ENCODE measurements at regions not wholly inside any gene's neighbourhood (a gene's known extent, or its start where the extent isn't known, plus 50 kb on each side); places are given as distances from the start of the nearest gene placed in this dataset.

- Histone ChIP-seq H3K9me3 (no peaks in the 10 kb centered on the region), H3K4me1 (peaks cover 22 to 27% of the 10 kb centered on the region in 2 donors), H3K27ac (no peak overlapping the region), H3K36me3 (no peaks in the 10 kb centered on the region), H3K27me3 (no peaks in the 10 kb centered on the region), H3K4me3 (no peak overlapping the region)
- no peak for ATAC-seq
- TF ChIP-seq CTCF (IDR thresholded peaks at IDR 0.05 in 4 of 5, conservative IDR thresholded peaks at IDR 0.05 in 1 of 5) (no peak), POLR2A (IDR thresholded peaks at IDR 0.05) (no peak)
- intact Hi-C loops (cut with DNase I; ENCODE audit: low total_unique reads) (no loop called here), in situ Hi-C loops (cut with MboI; ENCODE audit: low sequenced_read_pairs in 4 of 4) (no loop called here)
- DNase-seq: no peak
Observed at GRCh38 chr1:82160036-82160435, 359.3 kb downstream of the ADGRL2 start.

- no peak for ATAC-seq
- intact Hi-C loops (cut with DNase I; ENCODE audit: low total_unique reads) (no loop called here), in situ Hi-C loops (cut with MboI; ENCODE audit: low sequenced_read_pairs in 4 of 4) (no loop called here)
- no peaks in the 10 kb centered on the region for H3K27me3 ChIP-seq
- no peaks in the 10 kb centered on the region for H3K36me3 ChIP-seq
- no peaks in the 10 kb centered on the region for H3K9me3 ChIP-seq
- peaks cover 22 to 27% of the 10 kb centered on the region in 2 donors for H3K4me1 ChIP-seq
- H3K4me3 ChIP-seq: no peak overlapping the region
- DNase-seq: no peak
- no peak overlapping the region for H3K27ac ChIP-seq
- TF ChIP-seq POLR2A (IDR thresholded peaks at IDR 0.05) (no peak), CTCF (IDR thresholded peaks at IDR 0.05 in 4 of 5, conservative IDR thresholded peaks at IDR 0.05 in 1 of 5) (no peak)
Observed at GRCh38 chr1:82158981-82159380, 358.2 kb downstream of the ADGRL2 start.

- Histone ChIP-seq H3K4me1 (peaks cover 6 to 9% of the 10 kb centered on the region in 2 donors), H3K9me3 (no peaks in the 10 kb centered on the region), H3K36me3 (no peaks in the 10 kb centered on the region), H3K4me3 (no peak overlapping the region), H3K27me3 (no peaks in the 10 kb centered on the region), H3K27ac (no peak overlapping the region)
- no peak for TF ChIP-seq POLR2A (IDR thresholded peaks at IDR 0.05)
- TF ChIP-seq CTCF (IDR thresholded peaks at IDR 0.05 in 4 of 5, conservative IDR thresholded peaks at IDR 0.05 in 1 of 5): no peak
- in situ Hi-C loops (cut with MboI; ENCODE audit: low sequenced_read_pairs in 4 of 4): no loop called here
- intact Hi-C loops (cut with DNase I; ENCODE audit: low total_unique reads): no loop called here
- no peak for DNase-seq
- no peak for ATAC-seq
Observed at GRCh38 chr1:82154219-82154970, 353.7 kb downstream of the ADGRL2 start.

- in situ Hi-C loops (cut with MboI; ENCODE audit: low sequenced_read_pairs in 4 of 4): no loop called here
- no peak for TF ChIP-seq POLR2A (IDR thresholded peaks at IDR 0.05)
- TF ChIP-seq CTCF (IDR thresholded peaks at IDR 0.05 in 4 of 5, conservative IDR thresholded peaks at IDR 0.05 in 1 of 5): no peak
Observed at GRCh38 chr1:82153752-82154151, 353.0 kb downstream of the ADGRL2 start.

GRCh38 chr1:82153272-82153629, 352.5 kb downstream of the ADGRL2 start:
- ATAC-seq (no peak), DNase-seq (no peak)
- Histone ChIP-seq H3K27ac (no peak overlapping the region), H3K4me3 (no peak overlapping the region), H3K36me3 (no peaks in the 10 kb centered on the region), H3K9me3 (no peaks in the 10 kb centered on the region), H3K4me1 (peaks cover 6 to 9% of the 10 kb centered on the region in 2 donors), H3K27me3 (no peaks in the 10 kb centered on the region)
- in situ Hi-C loops (cut with MboI; ENCODE audit: low sequenced_read_pairs in 4 of 4) (no loop called here), intact Hi-C loops (cut with DNase I; ENCODE audit: low total_unique reads) (no loop called here)
- TF ChIP-seq POLR2A (IDR thresholded peaks at IDR 0.05): no peak
- TF ChIP-seq CTCF (IDR thresholded peaks at IDR 0.05 in 4 of 5, conservative IDR thresholded peaks at IDR 0.05 in 1 of 5): no peak

More at GRCh38 chr1:82153752-82154151, 353.0 kb downstream of the ADGRL2 start:
- H3K27ac ChIP-seq: no peak overlapping the region
- intact Hi-C loops (cut with DNase I; ENCODE audit: low total_unique reads): no loop called here
- ATAC-seq (no peak), DNase-seq (no peak)
- peaks cover 6 to 9% of the 10 kb centered on the region in 2 donors for H3K4me1 ChIP-seq
- no peaks in the 10 kb centered on the region for H3K36me3 ChIP-seq
- H3K4me3 ChIP-seq: no peak overlapping the region
- no peaks in the 10 kb centered on the region for H3K27me3 ChIP-seq
- no peaks in the 10 kb centered on the region for H3K9me3 ChIP-seq

Data from gastrocnemius medialis (tissue), 4 donors.